Jurkat, Clone E6-1 (cell line): ENCODE measurements at regions not wholly inside any gene's neighbourhood (a gene's known extent, or its start where the extent isn't known, plus 50 kb on each side); places are given as distances from the start of the nearest gene placed in this dataset.

Source experiments
- DNase-seq: peaks from one replicate; pipeline ENCODE4 v3.0.0-alpha.2; 2011; ENCODE audit warnings: low read depth, low spot score
- H3K4me3 ChIP-seq: 2 replicates; pipeline ENCODE4 v1.5.1; 2011; ENCODE audit warnings: mild to moderate bottlenecking, low read length, control low read depth, moderate library complexity

DNA sequence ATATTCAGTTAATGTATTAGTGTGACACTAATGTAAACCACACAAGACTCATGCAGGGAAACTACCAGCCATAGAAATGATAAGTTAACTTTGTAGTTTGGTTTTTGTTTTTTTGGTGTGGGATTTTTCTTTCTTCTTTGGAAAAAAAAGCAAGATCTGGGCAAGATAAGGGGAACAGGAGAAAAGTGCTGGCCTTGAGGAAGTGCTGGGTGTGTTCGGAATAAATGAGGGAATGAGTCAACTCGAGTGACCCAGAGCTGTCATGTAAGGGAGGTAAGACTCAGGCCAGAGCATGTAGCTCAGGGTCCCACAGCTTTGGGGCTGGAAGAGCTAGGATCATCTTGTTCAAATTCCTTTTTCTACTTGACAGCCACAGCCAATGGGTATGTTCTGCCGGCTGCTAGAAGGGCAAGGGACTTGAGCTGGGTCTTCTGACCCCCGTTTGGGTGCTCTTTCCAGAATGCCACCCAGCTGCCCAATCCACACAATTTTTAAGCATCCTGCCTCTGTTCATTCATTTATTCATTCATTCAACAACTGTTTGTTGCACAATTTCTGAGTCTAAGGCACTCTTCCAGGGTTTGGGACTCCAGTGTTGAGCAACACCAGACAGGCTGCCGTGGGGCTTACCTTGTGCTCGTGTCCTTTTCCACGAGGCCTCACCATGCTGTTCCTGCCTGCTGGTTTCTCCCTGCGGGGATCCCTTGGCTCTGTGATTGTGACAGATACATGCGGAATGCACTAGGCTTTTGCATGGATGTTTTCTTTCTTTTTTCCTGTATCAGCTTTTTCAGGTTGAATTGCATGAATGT lies 54.5 kb downstream of the CLDN34 start:
- no peak overlapping the region for H3K4me3 ChIP-seq
- no peak for DNase-seq

DNA sequence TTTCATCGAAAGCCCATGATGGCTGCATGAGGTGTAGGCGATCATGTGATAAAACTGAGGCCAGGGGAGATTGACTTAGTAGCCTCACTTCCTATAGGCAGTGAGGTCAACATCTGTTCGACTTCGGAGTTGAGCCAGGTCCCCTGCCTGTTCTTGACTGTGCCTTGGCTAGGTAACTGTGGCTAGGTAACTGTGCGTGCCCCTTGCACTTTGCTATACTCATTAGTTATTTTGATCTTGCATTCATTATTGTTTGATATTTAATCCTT lies 55.0 kb downstream of the CLDN34 start:
- DNase-seq = no peak
- H3K4me3 ChIP-seq = no peak overlapping the region

DNA sequence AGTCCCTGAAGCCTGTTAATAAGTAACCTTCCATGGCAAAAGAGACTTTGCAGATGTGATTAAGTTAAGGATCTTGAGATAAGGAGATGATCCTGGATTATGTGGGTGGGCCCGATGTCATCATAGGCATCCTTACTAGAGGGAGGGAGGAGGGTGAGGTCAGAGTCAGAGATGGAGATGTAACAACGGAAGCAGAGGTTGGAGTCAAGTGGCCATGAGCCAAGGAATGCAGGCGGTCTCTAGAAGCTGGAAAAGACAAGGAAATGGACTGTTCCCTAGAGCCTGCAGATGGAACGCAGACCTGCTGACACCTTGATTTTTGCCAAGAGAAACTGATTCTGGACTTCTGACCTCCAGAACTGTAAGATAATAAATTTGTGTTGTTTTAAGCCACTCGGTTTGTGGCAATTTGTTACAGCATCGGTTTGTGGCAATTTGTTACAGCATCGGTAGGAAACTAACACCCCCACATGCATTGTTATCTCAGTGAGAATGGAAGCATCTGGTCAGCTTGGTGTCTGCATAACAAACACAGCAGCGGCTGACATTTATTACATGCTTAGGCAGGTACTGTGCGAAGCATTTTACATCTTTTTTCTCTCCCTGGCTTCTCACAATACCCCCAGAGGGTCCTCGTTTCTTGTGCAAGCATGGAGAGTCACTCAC lies 55.6 kb downstream of the CLDN34 start:
- DNase-seq = no peak
- no peak overlapping the region for H3K4me3 ChIP-seq

DNA sequence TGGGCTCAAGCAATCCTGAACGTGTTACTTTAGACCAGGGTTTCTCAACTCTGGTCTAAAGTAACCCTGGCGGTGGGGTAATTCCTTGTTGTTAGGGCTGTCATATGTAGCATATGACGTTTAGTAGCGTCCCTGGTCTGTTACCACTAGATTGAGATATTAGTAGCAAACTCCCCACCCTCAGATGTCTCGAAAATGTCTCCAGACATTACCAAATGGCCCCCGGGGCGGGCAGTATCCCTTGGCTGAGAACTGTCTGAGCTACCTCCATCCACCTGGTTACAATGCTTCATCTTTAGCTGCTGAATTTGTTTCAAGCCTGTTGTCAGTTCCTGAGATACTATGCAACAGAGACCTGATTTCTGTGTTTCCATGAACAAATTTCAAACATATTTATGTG lies 56.7 kb downstream of the CLDN34 start:
- no peak overlapping the region for H3K4me3 ChIP-seq
- DNase-seq = no peak

DNA sequence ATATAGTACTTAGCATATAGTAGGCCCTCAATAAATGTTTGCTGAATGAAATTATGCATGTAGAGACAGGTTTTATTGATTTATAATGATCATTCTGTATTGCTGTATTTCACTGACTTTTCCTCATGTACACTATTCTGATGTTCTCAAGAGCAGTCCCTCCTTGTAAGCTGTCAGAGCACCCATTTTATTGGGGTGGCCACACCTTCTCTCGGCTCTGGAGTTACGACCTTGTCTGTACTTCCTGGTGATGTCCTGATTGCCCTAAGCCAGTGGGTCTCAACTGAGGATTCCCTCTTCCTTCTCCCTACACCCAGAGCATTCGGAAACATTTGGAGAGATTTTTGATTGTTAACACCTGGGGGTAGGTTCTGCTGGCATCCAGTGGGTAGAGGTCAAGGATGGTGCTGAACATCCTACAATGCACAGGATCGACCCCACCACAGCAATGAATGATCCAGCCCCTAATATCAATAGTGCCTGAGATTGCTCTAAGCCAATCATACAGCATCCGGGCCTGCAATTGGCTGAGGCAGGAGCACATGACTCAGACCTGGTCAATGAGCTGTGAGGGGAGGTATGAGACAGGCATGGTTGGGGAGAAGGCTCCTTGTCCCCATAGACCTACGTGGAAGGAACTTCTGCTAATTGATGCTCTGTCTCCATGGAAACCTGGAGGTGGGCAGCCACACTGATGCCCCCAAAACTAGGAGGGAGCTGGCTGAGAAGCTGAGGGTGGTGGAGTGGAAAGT lies 58.8 kb downstream of the CLDN34 start:
- DNase-seq = no peak
- H3K4me3 ChIP-seq = no peak overlapping the region

DNA sequence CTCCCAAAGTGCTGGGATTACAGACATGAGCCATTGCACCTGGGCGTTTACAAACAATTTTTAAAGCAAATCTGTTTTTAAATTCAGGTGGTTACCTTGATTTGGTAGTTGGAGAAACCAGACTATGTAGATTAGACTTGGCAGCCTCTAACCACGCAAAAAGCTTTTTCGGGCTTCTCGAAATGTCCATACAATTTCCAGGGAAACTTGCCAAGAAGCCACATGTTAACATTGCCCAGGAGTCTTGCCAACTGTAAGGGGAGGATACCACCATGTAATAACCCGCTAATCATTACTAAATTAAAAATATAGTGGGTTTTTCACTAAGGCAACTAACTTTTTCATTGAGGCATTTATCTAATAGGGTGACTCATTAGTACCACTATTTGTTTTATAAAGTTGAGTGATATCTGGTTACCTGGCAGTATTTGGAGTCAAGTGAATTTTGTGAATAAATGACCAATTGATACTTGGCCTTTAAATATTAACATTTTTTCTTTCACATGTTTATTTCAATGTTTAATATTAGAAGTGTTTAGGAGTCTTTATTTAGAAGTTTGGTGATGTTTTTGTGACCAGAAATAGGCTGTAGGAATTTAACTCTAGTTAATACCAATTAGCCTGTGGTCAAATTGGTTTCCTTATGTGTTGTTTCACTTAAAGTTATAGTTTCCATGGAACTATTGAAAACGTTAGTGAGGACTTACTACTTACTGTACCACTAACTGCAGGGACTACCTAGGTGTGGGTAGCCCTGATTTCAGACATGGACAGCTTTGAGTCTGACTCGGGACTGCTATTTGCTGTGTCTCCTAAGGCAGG lies 61.3 kb downstream of the CLDN34 start:
- DNase-seq = no peak

DNA sequence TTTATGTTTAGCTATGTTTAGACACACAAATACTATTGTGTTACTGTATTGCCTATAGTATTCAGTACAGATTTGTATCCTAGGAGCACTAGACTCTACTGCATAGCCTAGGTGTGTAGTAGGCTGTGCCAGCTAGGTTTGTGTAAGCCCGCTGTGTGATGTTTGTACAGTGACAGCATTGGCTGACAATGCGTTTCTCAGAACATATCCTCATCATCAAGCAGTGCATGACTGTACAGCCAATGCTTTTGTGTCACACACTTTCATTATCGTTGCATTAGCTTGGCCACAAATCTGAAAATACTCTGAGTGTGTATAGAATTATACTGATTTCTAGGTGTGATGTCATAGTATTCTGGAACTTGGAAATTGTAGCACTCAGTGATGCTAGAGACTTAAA lies 63.4 kb downstream of the CLDN34 start:
- DNase-seq = no peak
- no peak overlapping the region for H3K4me3 ChIP-seq

More for the DNA sequence above, 61.3 kb downstream of the CLDN34 start:
- H3K4me3 ChIP-seq = no peak overlapping the region

DNA sequence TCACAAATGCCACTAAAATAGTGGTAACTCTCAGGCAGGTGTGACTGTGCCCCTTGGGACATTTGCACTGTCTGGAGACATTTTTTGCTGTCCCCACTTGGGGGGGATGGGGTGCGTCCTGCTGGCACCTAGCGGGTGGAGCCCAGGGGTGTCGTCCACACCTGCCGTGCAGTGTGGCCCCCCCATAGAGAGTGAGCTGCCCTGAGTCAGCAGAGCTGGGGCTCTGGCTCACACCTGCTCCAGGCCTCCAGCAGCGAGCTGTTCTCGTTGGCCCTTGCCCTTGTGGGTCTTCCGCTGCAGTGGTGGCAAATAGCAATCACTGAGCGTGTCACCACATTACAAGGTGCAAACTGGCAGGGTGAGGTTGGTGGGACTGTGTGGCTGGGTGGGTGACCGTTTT lies 64.6 kb downstream of the CLDN34 start:
- H3K4me3 ChIP-seq = no peak overlapping the region
- no peak for DNase-seq

DNA sequence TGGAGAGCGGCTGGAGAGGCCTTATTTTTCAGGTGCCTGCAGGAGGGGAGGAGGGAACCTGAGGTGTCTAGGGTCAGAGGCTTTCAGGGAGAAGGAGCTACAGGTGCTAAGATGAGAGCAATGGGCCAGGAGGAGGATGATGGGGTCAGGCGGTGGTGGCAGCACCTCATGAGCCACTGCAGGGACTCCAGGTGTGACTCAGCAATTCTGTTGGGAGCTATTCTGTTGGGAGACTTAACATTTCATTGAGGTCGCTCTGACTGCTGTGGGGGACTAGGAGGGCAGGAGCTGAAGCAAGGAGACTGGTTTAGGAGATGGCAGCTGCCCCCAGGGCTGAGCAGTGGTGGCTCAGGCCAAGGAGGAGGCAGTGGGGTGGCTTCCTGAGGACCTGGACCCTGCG lies 65.0 kb downstream of the CLDN34 start:
- no peak for DNase-seq
- no peak overlapping the region for H3K4me3 ChIP-seq

DNA sequence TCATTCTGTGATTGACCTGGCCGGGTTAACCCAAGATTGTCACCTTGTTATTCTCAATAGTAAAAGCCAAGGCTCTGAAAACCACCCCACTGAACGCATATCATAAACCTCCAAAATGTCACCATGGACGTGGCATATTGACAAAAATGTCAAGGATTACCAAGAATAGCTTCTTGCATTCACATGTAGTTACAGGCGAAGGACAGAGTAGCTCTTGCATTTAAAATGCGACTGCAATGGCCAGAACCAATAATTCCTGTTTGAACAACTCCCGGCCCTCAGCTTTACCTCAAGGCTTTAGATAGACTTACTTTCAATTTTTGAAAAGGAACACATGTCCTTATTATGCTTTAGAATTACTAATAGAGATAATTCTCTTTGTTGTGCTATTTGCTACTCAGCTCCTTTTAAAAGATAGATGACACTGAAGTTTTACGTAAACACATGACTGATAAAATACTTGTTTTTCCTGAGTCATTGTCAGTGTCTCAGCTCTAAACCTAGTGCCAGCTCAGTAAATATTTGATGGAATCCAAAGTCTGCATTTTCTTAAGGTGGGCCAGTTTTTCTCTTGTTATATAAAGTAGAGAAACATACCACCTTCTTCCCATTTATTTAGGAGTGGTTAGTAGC lies 66.3 kb downstream of the CLDN34 start:
- no peak overlapping the region for H3K4me3 ChIP-seq
- DNase-seq = no peak

DNA sequence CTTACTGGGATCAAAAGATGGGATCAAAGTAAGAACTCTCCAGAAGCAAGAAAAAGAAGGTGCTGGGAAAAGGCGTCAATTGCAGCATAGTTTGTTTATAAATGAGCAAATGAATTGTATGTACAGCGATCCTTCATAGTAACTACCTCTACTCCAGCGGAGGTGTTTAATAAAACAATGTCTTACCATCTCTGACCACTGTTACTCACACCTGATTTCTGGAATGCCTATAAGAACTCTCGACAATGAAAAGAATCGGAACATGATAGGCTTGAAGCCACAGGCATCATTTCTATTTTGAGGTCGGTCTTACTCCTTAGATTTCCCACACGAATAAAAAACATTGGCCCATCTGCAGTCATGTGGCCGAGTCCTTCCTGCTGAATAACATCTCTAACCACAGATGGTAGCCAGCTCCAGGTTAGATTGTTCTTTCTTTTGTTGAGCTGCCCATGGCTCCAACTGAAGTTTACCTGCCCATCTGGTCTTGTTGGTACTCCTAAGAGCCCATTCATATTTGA lies 67.6 kb downstream of the CLDN34 start:
- DNase-seq = no peak
- H3K4me3 ChIP-seq = no peak overlapping the region

DNA sequence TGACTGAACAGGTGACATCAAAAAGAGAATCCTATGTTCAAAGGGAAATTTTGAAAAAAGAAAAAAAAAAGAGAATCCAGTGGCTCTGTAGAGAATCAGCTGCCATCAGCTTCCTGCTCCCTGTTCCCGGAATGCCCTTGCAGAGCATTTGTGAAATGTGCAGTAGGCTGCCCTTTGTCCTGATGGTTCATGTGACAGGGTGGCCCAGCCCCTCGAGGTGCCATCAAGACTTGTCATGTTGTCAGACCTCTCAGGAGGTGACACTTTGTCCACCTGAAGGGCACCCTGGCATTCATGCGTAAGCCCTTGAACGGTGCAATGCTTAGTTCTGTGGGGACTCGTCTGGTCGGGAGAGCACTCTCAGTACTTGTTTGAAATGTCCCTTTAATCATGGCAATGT lies 71.4 kb downstream of the CLDN34 start:
- no peak overlapping the region for H3K4me3 ChIP-seq
- no peak for DNase-seq

DNA sequence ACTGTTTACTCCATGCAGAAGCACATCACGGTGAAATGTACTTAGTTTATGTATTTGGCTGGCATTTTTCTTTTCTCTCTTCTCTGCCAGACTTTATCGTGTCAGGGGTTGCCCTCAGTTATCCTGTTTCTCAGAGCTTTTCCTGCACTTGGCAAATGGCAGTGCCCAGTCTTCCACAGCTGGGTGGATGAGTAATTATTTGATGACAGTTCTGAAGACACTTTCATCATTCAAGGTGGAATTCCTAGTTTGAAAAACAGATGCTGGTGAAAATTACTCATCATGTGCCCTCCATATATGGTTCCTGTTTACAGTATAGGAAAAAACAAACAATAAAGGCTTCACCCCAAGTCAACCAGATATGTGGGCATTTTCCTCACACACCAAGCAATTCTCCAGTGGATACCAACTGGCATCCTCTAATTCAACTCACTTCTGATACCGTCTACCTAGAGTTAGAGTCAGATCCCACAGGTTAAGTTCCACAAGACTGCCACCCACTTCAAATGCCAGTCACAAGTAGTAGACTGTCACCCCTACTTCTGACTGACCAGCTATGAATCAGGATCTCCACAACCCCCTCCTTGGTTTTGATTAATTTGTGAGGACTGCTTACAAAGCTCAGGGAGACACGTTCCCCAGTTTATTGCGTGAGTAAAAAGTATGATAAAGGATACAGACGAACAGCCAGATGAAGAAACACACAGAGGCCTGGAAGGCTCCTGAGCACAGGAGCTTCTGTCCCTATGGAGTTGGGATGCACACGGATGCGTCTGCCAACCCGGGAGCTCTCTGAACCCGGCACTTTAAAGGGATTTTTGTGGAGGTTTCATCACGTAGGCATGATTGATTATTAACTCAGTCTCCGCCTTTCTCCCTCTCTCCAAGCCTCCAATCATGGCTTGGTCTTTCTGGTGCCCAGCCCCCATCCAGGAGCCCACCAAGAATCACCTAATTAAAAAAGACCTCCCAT lies 72.9 kb downstream of the CLDN34 start:
- no peak overlapping the region for H3K4me3 ChIP-seq
- DNase-seq = no peak

DNA sequence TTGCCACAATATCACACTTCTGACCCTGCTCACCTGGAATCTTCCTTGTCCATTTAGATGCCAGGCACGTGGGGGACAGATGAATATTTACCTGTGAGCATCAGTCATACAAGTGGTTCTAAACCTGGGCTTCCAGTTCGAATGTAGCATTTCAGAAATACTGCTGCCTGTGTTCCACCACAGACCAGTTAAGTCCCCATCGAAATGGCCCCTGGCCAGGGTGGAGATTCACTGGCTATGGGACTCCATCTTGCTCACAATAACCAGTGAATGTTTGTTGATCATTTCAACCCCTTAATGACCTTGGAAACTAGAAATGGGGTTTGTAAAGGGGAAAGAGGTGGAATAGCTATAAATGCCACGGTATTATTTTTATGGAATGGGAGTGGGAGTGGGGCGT lies 73.8 kb downstream of the CLDN34 start:
- no peak overlapping the region for H3K4me3 ChIP-seq
- DNase-seq = no peak

DNA sequence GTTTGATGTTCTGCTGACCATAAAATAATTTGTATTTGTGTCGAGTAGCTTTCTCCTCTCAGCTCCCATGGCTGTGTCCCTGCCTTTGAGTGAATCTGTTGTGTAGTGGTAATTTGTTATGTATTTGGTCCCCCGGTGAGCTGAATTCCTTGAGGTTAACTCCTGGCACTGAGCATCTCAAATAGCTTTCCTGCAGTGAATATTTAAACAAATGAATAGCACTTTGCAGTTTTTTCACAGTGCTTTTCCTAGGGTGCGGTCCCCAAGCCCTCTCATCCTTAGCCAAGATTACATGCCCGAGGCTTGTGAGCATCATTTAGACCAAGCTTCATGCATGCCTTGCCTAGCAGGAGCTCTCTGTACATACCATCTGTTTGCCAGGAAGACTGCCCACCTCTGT lies 74.2 kb downstream of the CLDN34 start:
- no peak overlapping the region for H3K4me3 ChIP-seq
- DNase-seq = no peak

DNA sequence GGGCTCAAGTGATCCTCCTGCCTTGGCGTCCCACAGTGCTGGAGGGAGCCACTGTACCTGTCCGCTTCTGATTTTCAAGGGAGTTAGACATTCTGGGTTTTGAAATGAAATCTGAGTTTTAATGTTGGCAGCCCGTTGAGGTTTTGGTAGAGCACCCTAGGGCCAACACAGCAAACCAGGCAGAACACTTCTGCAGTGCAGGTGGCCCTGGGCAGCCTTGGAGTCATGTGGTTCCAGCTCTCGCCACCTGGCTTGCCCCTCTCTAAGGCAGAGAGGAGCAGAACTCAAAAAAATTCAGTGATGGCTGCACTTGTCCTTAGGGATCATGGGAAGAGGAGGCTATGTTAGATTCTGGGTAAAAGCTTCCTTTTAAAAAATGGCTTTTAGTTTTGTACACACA lies 74.9 kb downstream of the CLDN34 start:
- H3K4me3 ChIP-seq = no peak overlapping the region
- DNase-seq = no peak

DNA sequence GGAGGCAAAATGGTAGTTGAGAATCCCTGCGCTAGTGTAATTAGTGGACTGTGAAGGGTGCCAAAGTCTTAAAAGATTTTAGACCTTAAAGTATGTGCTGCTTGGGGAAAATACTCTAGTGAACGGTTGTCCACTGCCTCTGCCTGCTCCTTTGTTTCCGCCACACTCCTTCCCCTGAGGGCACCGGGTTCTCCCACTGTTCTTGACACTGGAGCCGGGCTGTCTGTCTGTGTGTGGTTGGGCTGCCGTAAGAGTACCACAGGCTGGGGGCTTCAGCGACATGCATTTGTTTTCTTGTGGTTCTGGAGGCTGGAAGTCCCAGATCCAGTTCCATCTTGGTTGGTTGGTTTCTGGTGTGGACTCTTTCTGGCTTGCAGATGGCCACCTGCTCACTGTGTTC lies 76.2 kb downstream of the CLDN34 start:
- no peak overlapping the region for H3K4me3 ChIP-seq
- DNase-seq = no peak

DNA sequence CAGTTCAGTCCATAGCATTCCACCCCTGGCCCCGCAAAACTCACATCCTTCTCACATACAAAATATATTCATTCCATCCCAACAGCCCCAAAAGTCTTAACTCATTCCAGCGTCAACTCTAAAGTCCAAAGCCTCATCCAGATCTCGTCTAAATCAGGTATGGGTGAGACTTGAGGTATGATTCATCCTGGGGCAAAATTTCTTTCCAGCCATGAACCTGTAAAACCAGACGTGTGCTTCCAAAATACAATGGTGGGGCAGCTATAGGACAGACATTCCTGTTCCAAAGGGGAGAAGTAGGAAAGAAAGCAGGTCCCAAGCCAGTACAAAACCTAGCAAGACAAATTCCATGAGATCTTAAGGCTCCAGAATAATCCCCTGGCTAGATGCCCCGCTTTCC lies 76.9 kb downstream of the CLDN34 start:
- DNase-seq = no peak
- no peak overlapping the region for H3K4me3 ChIP-seq
